HCT116 (cell line): ENCODE measurements at regions not wholly inside any gene's neighbourhood (a gene's known extent, or its start where the extent isn't known, plus 50 kb on each side); places are given as distances from the start of the nearest gene placed in this dataset.

Experiments used
- ATAC-seq: fragments of 200-7000 bp; cut with Tn5 transposase; 2 replicates; pipeline ENCODE4 v1.9.1; 2020; ENCODE audit warnings: mild to moderate bottlenecking, moderate library complexity
- BruUV-seq: library from RNA; stranded (reverse); fragments of 400-500 nt; replicated peaks from 2 replicates; lab custom pipeline; 2021; lab: Mats Ljungman, UMichigan
- CTCF ChIA-PET: fragments of 300-600 bp; sonication (Branson Sonifier 250); formaldehyde crosslinking; loops from one replicate; lab custom pipeline; 2021; ENCODE audit warnings: antibody characterized with exemption; lab: Charles Lee
- POLR2A ChIA-PET: fragments of 300-600, 350-600 bp; sonication (Branson Sonifier 250); formaldehyde crosslinking; loops from one replicate; lab custom pipeline; 2021; ENCODE audit warnings: antibody characterized with exemption; lab: Charles Lee
- RAD21 ChIA-PET, 2 experiments: fragments of 300-600 bp; sonication (Branson Sonifier 250); formaldehyde crosslinking; loops; one replicate each; lab custom pipeline; 2023; ENCODE audit warnings: low total read pairs in 2 of 2; ENCODE audit not compliant: uncharacterized antibody in 2 of 2, unreplicated experiment in 2 of 2, low non-redundant PET in 1 of 2; lab: Charles Lee
- DNase-seq: peaks from one replicate; pipeline ENCODE4 v3.0.0-alpha.2; 2010; ENCODE audit warnings: low read depth, low spot score
- H2AFZ ChIP-seq: fragments of 200-600 bp; shearing (Covaris generic), sonication (generic); 2 replicates; pipeline ENCODE4 v1.6.1; 2017; ENCODE audit warnings: low read depth, mixed run types, mixed read lengths, antibody characterized with exemption, low read length; ENCODE audit not compliant: poor library complexity, severe bottlenecking
- H3K27ac ChIP-seq: 2 replicates; pipeline ENCODE4 v1.5.1; 2012; ENCODE audit warnings: low read depth, low read length
- H3K27me3 ChIP-seq: fragments of 200-600 bp; sonication (generic); 2 replicates; pipeline ENCODE4 v1.6.1; 2016; ENCODE audit warnings: mixed run types, low read length, mixed read lengths; ENCODE audit not compliant: insufficient read depth
- H3K36me3 ChIP-seq, 2 experiments: fragments of 200-500 bp in 1 of 2; fragments of 200-600 bp in 1 of 2; sonication (Bioruptor generic) in 1 of 2; sonication (generic) in 1 of 2; 2 replicates each; pipeline versions ENCODE4 v1.5.1 to v1.6.1; 2014 to 2016; ENCODE audit warnings: low read length in 2 of 2, inconsistent platforms in 1 of 2, mixed read lengths in 1 of 2, mixed run types in 1 of 2; ENCODE audit not compliant: insufficient read depth in 2 of 2, control insufficient read depth in 1 of 2
- H3K4me1 ChIP-seq, 2 experiments: fragments of 200-600 bp in 1 of 2; sonication (generic) in 1 of 2; 2 replicates each; pipeline versions ENCODE4 v1.5.1 to v1.6.1; 2012 to 2017; ENCODE audit warnings: low read length in 2 of 2, inconsistent platforms in 1 of 2, mild to moderate bottlenecking in 1 of 2, mixed read lengths in 1 of 2, mixed run types in 1 of 2, moderate library complexity in 1 of 2; ENCODE audit not compliant: insufficient read depth in 2 of 2, control insufficient read depth in 1 of 2
- H3K4me2 ChIP-seq: fragments of 200-600 bp; sonication (generic); 2 replicates; pipeline ENCODE4 v1.6.1; 2017; ENCODE audit warnings: mixed run types, low read length, mixed read lengths
- H3K4me3 ChIP-seq, 2 experiments: fragments of 200-600 bp in 1 of 2; sonication (generic) in 1 of 2; replicated peaks in 1 of 2; 2 replicates each; pipeline ENCODE4 v1.5.1; 2011 to 2016; ENCODE audit warnings: low read length in 2 of 2, control low read depth in 1 of 2, low read depth in 1 of 2, mild to moderate bottlenecking in 1 of 2, mixed read lengths in 1 of 2, mixed run types in 1 of 2
- H3K79me2 ChIP-seq: fragments of 200-600 bp; sonication (generic); 2 replicates; pipeline ENCODE4 v1.6.1; 2017; ENCODE audit warnings: mild to moderate bottlenecking, mixed run types, low read length, moderate library complexity, mixed read lengths; ENCODE audit not compliant: insufficient read depth
- H3K9ac ChIP-seq: fragments of 200-600 bp; sonication (generic); 2 replicates; pipeline ENCODE4 v1.6.1; 2016; ENCODE audit warnings: low read length, mixed read lengths
- H3K9me2 ChIP-seq: fragments of 200-600 bp; sonication (generic), shearing (Covaris generic); 2 replicates; pipeline ENCODE4 v1.6.1; 2017; ENCODE audit warnings: mixed run types, mild to moderate bottlenecking, moderate library complexity; ENCODE audit not compliant: insufficient read depth
- H3K9me3 ChIP-seq, 2 experiments: fragments of 200-500 bp in 1 of 2; fragments of 200-600 bp in 1 of 2; sonication (Bioruptor generic) in 1 of 2; sonication (generic) in 1 of 2; 2 replicates each; pipeline ENCODE4 v1.6.1; 2014 to 2017; ENCODE audit warnings: low read length in 2 of 2, mixed read lengths in 2 of 2, inconsistent platforms in 1 of 2, low read depth in 1 of 2, mild to moderate bottlenecking in 1 of 2, mixed run types in 1 of 2, moderate library complexity in 1 of 2; ENCODE audit not compliant: control insufficient read depth in 1 of 2, insufficient read depth in 1 of 2
- H4K20me1 ChIP-seq: fragments of 200-600 bp; sonication (generic), shearing (Covaris generic); 2 replicates; pipeline ENCODE4 v1.6.1; 2017; ENCODE audit warnings: mixed run types, mild to moderate bottlenecking, moderate library complexity; ENCODE audit not compliant: insufficient read depth
- CBX3 ChIP-seq: IDR thresholded peaks from 2 replicates; pipeline ENCODE4 v1.6.1; 2012; ENCODE audit warnings: low read depth
- CTCF ChIP-seq, 3 experiments: fragments of 200-600 bp in 1 of 3; sonication (generic) in 1 of 3; IDR thresholded peaks in 2 of 3; conservative IDR thresholded peaks in 1 of 3; 2 replicates each; pipeline ENCODE4 v1.5.1; 2012 to 2017; ENCODE audit warnings: low read depth in 2 of 3, low read length in 2 of 3, antibody characterized with exemption in 1 of 3, borderline replicate concordance in 1 of 3, control low read depth in 1 of 3, mild to moderate bottlenecking in 1 of 3, mixed read lengths in 1 of 3, mixed run types in 1 of 3, moderate library complexity in 1 of 3; ENCODE audit not compliant: insufficient read depth in 1 of 3
- EGR1 ChIP-seq: IDR thresholded peaks from 2 replicates; pipeline ENCODE4 v1.6.1; 2012; ENCODE audit warnings: low read depth
- FOSL1 ChIP-seq: IDR thresholded peaks from 2 replicates; pipeline ENCODE4 v1.6.1; 2012; ENCODE audit warnings: low read depth
- JUND ChIP-seq: IDR thresholded peaks from 2 replicates; pipeline ENCODE4 v1.6.1; 2012
- MAX ChIP-seq: IDR thresholded peaks from 2 replicates; pipeline ENCODE4 v1.6.1; 2012
- POLR2AphosphoS5 ChIP-seq: IDR thresholded peaks from 2 replicates; pipeline ENCODE4 v1.6.1; 2011; ENCODE audit warnings: mild to moderate bottlenecking, low read depth, low read length, moderate library complexity
- RAD21 ChIP-seq: IDR thresholded peaks from 2 replicates; pipeline ENCODE4 v1.6.1; 2012; ENCODE audit warnings: low read depth, mild to moderate bottlenecking
- SIN3A ChIP-seq: IDR thresholded peaks from 2 replicates; pipeline ENCODE4 v1.6.1; 2012; ENCODE audit warnings: low read depth
- SP1 ChIP-seq: IDR thresholded peaks from 2 replicates; pipeline ENCODE4 v1.6.1; 2012; ENCODE audit warnings: low read depth
- SRF ChIP-seq: IDR thresholded peaks from 2 replicates; pipeline ENCODE4 v1.6.1; 2012; ENCODE audit warnings: low read depth
- TCF7L2 ChIP-seq: IDR thresholded peaks from 2 replicates; pipeline ENCODE4 v1.7.0; 2011; ENCODE audit warnings: borderline replicate concordance, inconsistent platforms; ENCODE audit not compliant: insufficient read depth, insufficient read length; ENCODE audit errors: extremely low read depth
- ZBTB33 ChIP-seq: IDR thresholded peaks from 2 replicates; pipeline ENCODE4 v1.6.1; 2011; ENCODE audit warnings: mild to moderate bottlenecking, low read length, moderate library complexity; ENCODE audit not compliant: insufficient replicate concordance; ENCODE audit errors: extremely low read depth
- ZFX ChIP-seq: fragments of 450-650 bp; IDR thresholded peaks from 2 replicates; pipeline ENCODE4 v1.6.1; 2017
- intact Hi-C: fragments of 100-400 bp; cut with micrococcal nuclease; formaldehyde crosslinking; loops from 2 replicates; pipeline ENCODE4 v1.10.0; 2022

- no peaks in the 10 kb centered on the region for H3K9me2 ChIP-seq
- intact Hi-C loops, result no loop called here
- no TSS peak for BruUV-seq
- peaks cover 4 to 34% of the 10 kb centered on the region in 2 experiments; a peak in 2 of 4 replicates for H3K9me3 ChIP-seq
- TF ChIP-seq ZFX (no peak), JUND (no peak), SIN3A (no peak), CBX3 (no peak), TCF7L2 (no peak), RAD21 (no peak), CTCF (IDR thresholded peaks at IDR 0.05 in 2 of 3, conservative IDR thresholded peaks at IDR 0.05 in 1 of 3; ENCODE audit: borderline replicate concordance in 1 of 3, insufficient read depth in 1 of 3, low read depth in 2 of 3, low read length in 2 of 3) (no peak)
- TF ChIP-seq, all 23 proteins: peak for 0
- Histone ChIP-seq H2AFZ (no peak overlapping the region), H3K27ac (no peak overlapping the region), H3K79me2 (no peaks in the 10 kb centered on the region), H3K36me3 (no peaks in the 10 kb centered on the region), H3K27me3 (no peaks in the 10 kb centered on the region), H4K20me1 (no peaks in the 10 kb centered on the region), H3K4me3 (no peak overlapping the region), H3K4me2 (no peak overlapping the region), H3K9ac (no peak overlapping the region), H3K4me1 (no peaks in the 10 kb centered on the region)
- CTCF ChIA-PET, result no interaction called here
- ATAC-seq (no peak), DNase-seq (no peak)
- RAD21 ChIA-PET, result no interaction called here
- POLR2A ChIA-PET, result no interaction called here
These were observed 121.9 kb upstream of the EPHA3 start for GRCh38 chr3:88985491-88985890.

GRCh38 chr3:88986834-88987233 lies 120.6 kb upstream of the EPHA3 start:
- ChIA-PET POLR2A (no interaction called here), CTCF (no interaction called here)

More at GRCh38 chr3:88986834-88987233, 120.6 kb upstream of the EPHA3 start:
- Histone ChIP-seq H3K27me3 (no peaks in the 10 kb centered on the region), H3K4me3 (no peak overlapping the region), H3K27ac (no peak overlapping the region), H3K9me3 (peaks cover 11 to 38% of the 10 kb centered on the region in 2 experiments; a peak in 3 of 4 replicates), H2AFZ (no peak overlapping the region), H3K36me3 (no peaks in the 10 kb centered on the region), H3K9ac (no peak overlapping the region), H3K4me1 (no peaks in the 10 kb centered on the region), H4K20me1 (no peaks in the 10 kb centered on the region), H3K4me2 (no peak overlapping the region), H3K79me2 (no peaks in the 10 kb centered on the region), H3K9me2 (no peaks in the 10 kb centered on the region)
- intact Hi-C loops, result no loop called here
- RAD21 ChIA-PET, result no interaction called here
- ATAC-seq, result no peak
- BruUV-seq, result no TSS peak
- no peak for TF ChIP-seq ZBTB33
- no peak for TF ChIP-seq TCF7L2
- TF ChIP-seq EGR1, result no peak
- no peak for TF ChIP-seq POLR2AphosphoS5
- no peak for TF ChIP-seq MAX
- TF ChIP-seq SP1, result no peak
- no peak for TF ChIP-seq FOSL1
- no peak for TF ChIP-seq SRF
- DNase-seq, result no peak
